DOHH2 (cell line): ENCODE measurements at regions not wholly inside any gene's neighbourhood (a gene's known extent, or its start where the extent isn't known, plus 50 kb on each side); places are given as distances from the start of the nearest gene placed in this dataset.

Experiments
- CTCF ChIP-seq: fragments of 200-600 bp; sonication (generic); IDR thresholded peaks from one replicate; pipeline ENCODE4 v1.5.1; 2014; ENCODE audit warnings: antibody characterized with exemption, mild to moderate bottlenecking, low read depth, low read length; ENCODE audit not compliant: poor library complexity, severe bottlenecking
- EZH2phosphoT487 ChIP-seq: fragments of 200-600 bp; sonication (generic); IDR thresholded peaks from 2 replicates; pipeline ENCODE4 v1.6.1; 2017; ENCODE audit warnings: borderline replicate concordance, mild to moderate bottlenecking, antibody characterized with exemption, low read length, moderate library complexity, mixed read lengths

GRCh38 chr18:25425024-25425423, 73.1 kb upstream of the ZNF521 start:
- TF ChIP-seq CTCF = no peak
- TF ChIP-seq EZH2phosphoT487 = no peak
